ENCODE measurements at regions not wholly inside any gene's neighbourhood (a gene's known extent, or its start where the extent isn't known, plus 50 kb on each side); places are given as distances from the start of the nearest gene placed in this dataset.

- TF ChIP-seq CTCF (IDR thresholded peaks at IDR 0.05) (no peak), POLR2AphosphoS5 (IDR thresholded peaks at IDR 0.05) (no peak)
Observed at GRCh38 chr11:92709329-92709728, 260.1 kb upstream of the MTNR1B start.

All from upper lobe of left lung (tissue), 4 donors.